Esophagus squamous epithelium (tissue), 4 donors: ENCODE measurements at regions not wholly inside any gene's neighbourhood (a gene's known extent, or its start where the extent isn't known, plus 50 kb on each side); places are given as distances from the start of the nearest gene placed in this dataset.
"Not testable (repeated sequence)": the region's sequence is repeated elsewhere in the genome, so short reads cannot be mapped to it uniquely, and the experiment has no call there.

Experiments used
- CTCF ChIP-seq, 6 experiments: fragments of 450-650 bp in 4 of 6; fragments of 200-600 bp in 2 of 6; sonication (generic) in 2 of 6; IDR thresholded peaks; one replicate each; pipeline ENCODE4 v1.5.1; 2016 to 2019; ENCODE audit warnings: antibody characterized with exemption in 6 of 6, mild to moderate bottlenecking in 4 of 6, moderate library complexity in 4 of 6
- POLR2A ChIP-seq, 4 donors: fragments of 450-650 bp; IDR thresholded peaks; one replicate each; pipeline ENCODE4 v1.6.1; 2017; ENCODE audit warnings: antibody characterized with exemption in 4 of 4, mild to moderate bottlenecking in 4 of 4, moderate library complexity in 3 of 4

- TF ChIP-seq CTCF, POLR2A (IDR thresholded peaks at IDR 0.05): not testable (repeated sequence)
Measured at GRCh38 chr5:130817598-130818384, 347.3 kb downstream of the HINT1 start.
